ENCODE measurements at regions not wholly inside any gene's neighbourhood (a gene's known extent, or its start where the extent isn't known, plus 50 kb on each side); places are given as distances from the start of the nearest gene placed in this dataset.
"Not testable (repeated sequence)": the region's sequence is repeated elsewhere in the genome, so short reads cannot be mapped to it uniquely, and the experiment has no call there.

- H3K27ac ChIP-seq (ENCODE audit: insufficient read depth, low read length): peak overlapping the region; percentile 77
- no peaks in the 10 kb centered on the region for H4K20me1 ChIP-seq (ENCODE audit: control insufficient read depth, extremely low read depth, insufficient read depth, low read length)
- peak overlapping the region; percentile 41 for H3K9ac ChIP-seq (ENCODE audit: insufficient read depth, low read length)
- H3K79me2 ChIP-seq (ENCODE audit: control insufficient read depth, insufficient read depth, low read length): no peaks in the 10 kb centered on the region
- TF ChIP-seq, protein P1, sequence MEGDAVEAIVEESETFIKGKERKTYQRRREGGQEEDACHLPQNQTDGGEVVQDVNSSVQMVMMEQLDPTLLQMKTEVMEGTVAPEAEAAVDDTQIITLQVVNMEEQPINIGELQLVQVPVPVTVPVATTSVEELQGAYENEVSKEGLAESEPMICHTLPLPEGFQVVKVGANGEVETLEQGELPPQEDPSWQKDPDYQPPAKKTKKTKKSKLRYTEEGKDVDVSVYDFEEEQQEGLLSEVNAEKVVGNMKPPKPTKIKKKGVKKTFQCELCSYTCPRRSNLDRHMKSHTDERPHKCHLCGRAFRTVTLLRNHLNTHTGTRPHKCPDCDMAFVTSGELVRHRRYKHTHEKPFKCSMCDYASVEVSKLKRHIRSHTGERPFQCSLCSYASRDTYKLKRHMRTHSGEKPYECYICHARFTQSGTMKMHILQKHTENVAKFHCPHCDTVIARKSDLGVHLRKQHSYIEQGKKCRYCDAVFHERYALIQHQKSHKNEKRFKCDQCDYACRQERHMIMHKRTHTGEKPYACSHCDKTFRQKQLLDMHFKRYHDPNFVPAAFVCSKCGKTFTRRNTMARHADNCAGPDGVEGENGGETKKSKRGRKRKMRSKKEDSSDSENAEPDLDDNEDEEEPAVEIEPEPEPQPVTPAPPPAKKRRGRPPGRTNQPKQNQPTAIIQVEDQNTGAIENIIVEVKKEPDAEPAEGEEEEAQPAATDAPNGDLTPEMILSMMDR (conservative IDR thresholded peaks at IDR 0.05 in 1 of 2, IDR thresholded peaks at IDR 0.05 in 1 of 2; ENCODE audit: low read depth in 1 of 2, low read length in 2 of 2): no peak
- no peak for TF ChIP-seq EZH2 (IDR thresholded peaks at IDR 0.05; ENCODE audit: low read length, missing control alignments)
- no peaks in the 10 kb centered on the region for H3K27me3 ChIP-seq (ENCODE audit: control insufficient read depth, insufficient read depth, low read length)
- H3K36me3 ChIP-seq (ENCODE audit: control insufficient read depth, insufficient read depth, low read length): no peaks in the 10 kb centered on the region
- H3K4me3 ChIP-seq (replicated peaks in 1 of 4; ENCODE audit: control extremely low read depth in 1 of 4, insufficient read depth in 1 of 4, low read depth in 3 of 4, low read length in 4 of 4): peak overlapping the region; percentile 22 to 43 (median 34)
- peak; percentile 63 to 82 for DNase-seq (ENCODE audit: low read depth in 2 of 2)
- H3K9me3 ChIP-seq (ENCODE audit: control insufficient read depth, insufficient read depth, low read depth, low read length): no peaks in the 10 kb centered on the region
- peak overlapping the region; percentile 53 for H3K4me2 ChIP-seq (ENCODE audit: extremely low read depth, insufficient read depth, low read length)
- no peaks in the 10 kb centered on the region for H3K4me1 ChIP-seq (ENCODE audit: control insufficient read depth, extremely low read depth, insufficient read depth, low read length)
- peak overlapping the region; percentile 75 for H2AFZ ChIP-seq (ENCODE audit: low read length)
Observed at GRCh38 chr14:56005191-56006053, 112.8 kb upstream of the PELI2 start.

GRCh38 chr14:56007491-56007890 lies 110.7 kb upstream of the PELI2 start:
- H3K79me2 ChIP-seq (ENCODE audit: control insufficient read depth, insufficient read depth, low read length); H3K9ac ChIP-seq (ENCODE audit: insufficient read depth, low read length); H3K9me3 ChIP-seq (ENCODE audit: control insufficient read depth, insufficient read depth, low read depth, low read length); H3K4me2 ChIP-seq (ENCODE audit: extremely low read depth, insufficient read depth, low read length); H3K27ac ChIP-seq (ENCODE audit: insufficient read depth, low read length); H3K27me3 ChIP-seq (ENCODE audit: control insufficient read depth, insufficient read depth, low read length); H4K20me1 ChIP-seq (ENCODE audit: control insufficient read depth, extremely low read depth, insufficient read depth, low read length); H3K36me3 ChIP-seq (ENCODE audit: control insufficient read depth, insufficient read depth, low read length); H3K4me1 ChIP-seq (ENCODE audit: control insufficient read depth, extremely low read depth, insufficient read depth, low read length); H3K4me3 ChIP-seq (replicated peaks in 1 of 4; ENCODE audit: control extremely low read depth in 1 of 4, insufficient read depth in 1 of 4, low read depth in 3 of 4, low read length in 4 of 4); H2AFZ ChIP-seq (ENCODE audit: low read length): not testable (repeated sequence)
- peak in 1 of 2 donors; percentile 27 for DNase-seq (ENCODE audit: low read depth in 2 of 2)

- no peak overlapping the region for H3K4me2 ChIP-seq (ENCODE audit: extremely low read depth, insufficient read depth, low read length)
- no peak for DNase-seq (ENCODE audit: low read depth in 2 of 2)
- no peaks in the 10 kb centered on the region for H3K4me1 ChIP-seq (ENCODE audit: control insufficient read depth, extremely low read depth, insufficient read depth, low read length)
- no peak overlapping the region for H3K4me3 ChIP-seq (replicated peaks in 1 of 4; ENCODE audit: control extremely low read depth in 1 of 4, insufficient read depth in 1 of 4, low read depth in 3 of 4, low read length in 4 of 4)
- H3K9ac ChIP-seq (ENCODE audit: insufficient read depth, low read length): no peak overlapping the region
- no peaks in the 10 kb centered on the region for H3K36me3 ChIP-seq (ENCODE audit: control insufficient read depth, insufficient read depth, low read length)
- no peak for TF ChIP-seq EZH2 (IDR thresholded peaks at IDR 0.05; ENCODE audit: low read length, missing control alignments)
- TF ChIP-seq, protein P1 (conservative IDR thresholded peaks at IDR 0.05 in 1 of 2, IDR thresholded peaks at IDR 0.05 in 1 of 2; ENCODE audit: low read depth in 1 of 2, low read length in 2 of 2): no peak
- H3K9me3 ChIP-seq (ENCODE audit: control insufficient read depth, insufficient read depth, low read depth, low read length): no peaks in the 10 kb centered on the region
- H2AFZ ChIP-seq (ENCODE audit: low read length): no peak overlapping the region
- H3K27ac ChIP-seq (ENCODE audit: insufficient read depth, low read length): no peak overlapping the region
- H3K27me3 ChIP-seq (ENCODE audit: control insufficient read depth, insufficient read depth, low read length): peaks cover 6% of the 10 kb centered on the region
- H3K79me2 ChIP-seq (ENCODE audit: control insufficient read depth, insufficient read depth, low read length): no peaks in the 10 kb centered on the region
- H4K20me1 ChIP-seq (ENCODE audit: control insufficient read depth, extremely low read depth, insufficient read depth, low read length): no peaks in the 10 kb centered on the region
Observed at GRCh38 chr14:56008150-56008549, 110.1 kb upstream of the PELI2 start.

DNA sequence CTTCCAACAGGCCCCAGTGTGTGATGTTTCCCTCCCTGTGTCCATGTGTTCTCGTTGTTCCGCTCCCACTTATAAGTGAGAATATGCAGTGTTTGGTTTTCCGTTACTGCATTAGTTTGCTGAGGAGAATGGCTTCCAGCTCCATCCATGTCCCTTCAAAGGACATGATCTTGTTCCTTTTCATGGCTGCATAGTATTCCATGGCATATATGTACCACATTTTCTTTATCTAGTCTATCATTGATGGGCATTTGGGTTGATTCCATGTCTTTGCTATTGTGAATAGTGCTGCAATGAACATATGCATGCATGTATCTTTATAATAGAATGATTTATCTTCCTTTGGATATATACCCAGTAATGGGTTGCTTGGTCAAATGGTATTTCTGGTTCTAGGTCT lies 109.5 kb upstream of the PELI2 start:
- not testable (repeated sequence) for DNase-seq (ENCODE audit: low read depth in 2 of 2); H4K20me1 ChIP-seq (ENCODE audit: control insufficient read depth, extremely low read depth, insufficient read depth, low read length); H2AFZ ChIP-seq (ENCODE audit: low read length); H3K4me1 ChIP-seq (ENCODE audit: control insufficient read depth, extremely low read depth, insufficient read depth, low read length); H3K9me3 ChIP-seq (ENCODE audit: control insufficient read depth, insufficient read depth, low read depth, low read length); H3K9ac ChIP-seq (ENCODE audit: insufficient read depth, low read length); H3K79me2 ChIP-seq (ENCODE audit: control insufficient read depth, insufficient read depth, low read length); H3K4me2 ChIP-seq (ENCODE audit: extremely low read depth, insufficient read depth, low read length); H3K36me3 ChIP-seq (ENCODE audit: control insufficient read depth, insufficient read depth, low read length); H3K27ac ChIP-seq (ENCODE audit: insufficient read depth, low read length); H3K4me3 ChIP-seq (replicated peaks in 1 of 4; ENCODE audit: control extremely low read depth in 1 of 4, insufficient read depth in 1 of 4, low read depth in 3 of 4, low read length in 4 of 4); H3K27me3 ChIP-seq (ENCODE audit: control insufficient read depth, insufficient read depth, low read length)
